Endodermal cell (in vitro differentiated cells): ENCODE measurements at regions not wholly inside any gene's neighbourhood (a gene's known extent, or its start where the extent isn't known, plus 50 kb on each side); places are given as distances from the start of the nearest gene placed in this dataset.

ENCODE experiments used
- DNase-seq: peaks from one replicate; pipeline ENCODE4 v3.0.0-alpha.2; 2017
- H3K27ac ChIP-seq: 2 replicates; pipeline ENCODE4 v1.5.1; 2013; ENCODE audit warnings: mild to moderate bottlenecking, low read depth, low read length, moderate library complexity
- H3K27me3 ChIP-seq: 2 replicates; pipeline ENCODE4 v1.6.1; 2013; ENCODE audit warnings: mild to moderate bottlenecking, low read length, moderate library complexity; ENCODE audit not compliant: insufficient read depth, control insufficient read depth, poor library complexity, severe bottlenecking
- H3K36me3 ChIP-seq: 2 replicates; pipeline ENCODE4 v1.7.0; 2013; ENCODE audit warnings: mild to moderate bottlenecking, low read length, moderate library complexity; ENCODE audit not compliant: control insufficient read depth, insufficient read depth
- H3K4me1 ChIP-seq: one replicate; pipeline ENCODE4 v1.7.0; 2013; ENCODE audit warnings: low read length; ENCODE audit not compliant: control insufficient read depth, insufficient read depth
- H3K4me3 ChIP-seq: 2 replicates; pipeline ENCODE4 v1.5.1; 2013; ENCODE audit warnings: mild to moderate bottlenecking, low read length, moderate library complexity
- H3K9ac ChIP-seq: 2 replicates; pipeline ENCODE4 v1.6.1; 2013; ENCODE audit warnings: mild to moderate bottlenecking, low read length, moderate library complexity; ENCODE audit not compliant: poor library complexity, severe bottlenecking; ENCODE audit errors: extremely low read depth
- H3K9me3 ChIP-seq: 2 replicates; pipeline ENCODE4 v1.6.1; 2013; ENCODE audit warnings: mild to moderate bottlenecking, low read length, moderate library complexity; ENCODE audit not compliant: control insufficient read depth
- H3K27ac Mint-ChIP-seq: 2 replicates; pipeline ENCODE4 v1.8.0; 2020; ENCODE audit warnings: mixed read lengths
- H3K27me3 Mint-ChIP-seq: 2 replicates; pipeline ENCODE4 v1.8.0; 2021; ENCODE audit warnings: mild to moderate bottlenecking, mixed read lengths; ENCODE audit not compliant: insufficient read depth
- H3K36me3 Mint-ChIP-seq: 2 replicates; pipeline ENCODE4 v1.8.0; 2020; ENCODE audit warnings: low read depth, mixed read lengths
- H3K4me1 Mint-ChIP-seq: 2 replicates; pipeline ENCODE4 v1.8.0; 2020; ENCODE audit warnings: mixed read lengths
- H3K4me3 Mint-ChIP-seq: 2 replicates; pipeline ENCODE4 v1.8.0; 2020; ENCODE audit warnings: mild to moderate bottlenecking, moderate library complexity, mixed read lengths
- H3K9me3 Mint-ChIP-seq: 2 replicates; pipeline ENCODE4 v1.8.0; 2020; ENCODE audit warnings: mild to moderate bottlenecking, mixed read lengths
- WGBS, 2 experiments: methylation state at CpG; one replicate each; pipeline versions ENCODE4 v1.1.5 to v1.1.7; 2013; ENCODE audit warnings: missing lambda C conversion rate in 2 of 2, mixed read lengths in 1 of 2; ENCODE audit not compliant: insufficient coverage in 1 of 2, insufficient read length in 1 of 2; 5-methylcytosine and 5-hydroxymethylcytosine counted together
- TF ChIP-seq, protein P1 (sequence below): fragments of 200-600 bp; sonication (generic); conservative IDR thresholded peaks from 2 replicates; pipeline ENCODE4 v1.5.0; 2021; ENCODE audit warnings: antibody characterized with exemption, mild to moderate bottlenecking

GRCh38 chr7:155998328-155998691 is 186.0 kb upstream of the SHH start:
- no peaks in the 10 kb centered on the region for H3K27me3 ChIP-seq
- Mint-ChIP-seq H3K27ac (no peak overlapping the region), H3K4me3 (no peak overlapping the region), H3K4me1 (no peaks in the 10 kb centered on the region), H3K36me3 (no peaks in the 10 kb centered on the region), H3K9me3 (no peaks in the 10 kb centered on the region), H3K27me3 (no peaks in the 10 kb centered on the region)
- H3K27ac ChIP-seq, result no peak overlapping the region
- no peaks in the 10 kb centered on the region for H3K36me3 ChIP-seq
- H3K4me3 ChIP-seq, result no peak overlapping the region
- no peak overlapping the region for H3K9ac ChIP-seq
- peak; percentile 31 for DNase-seq
- TF ChIP-seq, protein P1, sequence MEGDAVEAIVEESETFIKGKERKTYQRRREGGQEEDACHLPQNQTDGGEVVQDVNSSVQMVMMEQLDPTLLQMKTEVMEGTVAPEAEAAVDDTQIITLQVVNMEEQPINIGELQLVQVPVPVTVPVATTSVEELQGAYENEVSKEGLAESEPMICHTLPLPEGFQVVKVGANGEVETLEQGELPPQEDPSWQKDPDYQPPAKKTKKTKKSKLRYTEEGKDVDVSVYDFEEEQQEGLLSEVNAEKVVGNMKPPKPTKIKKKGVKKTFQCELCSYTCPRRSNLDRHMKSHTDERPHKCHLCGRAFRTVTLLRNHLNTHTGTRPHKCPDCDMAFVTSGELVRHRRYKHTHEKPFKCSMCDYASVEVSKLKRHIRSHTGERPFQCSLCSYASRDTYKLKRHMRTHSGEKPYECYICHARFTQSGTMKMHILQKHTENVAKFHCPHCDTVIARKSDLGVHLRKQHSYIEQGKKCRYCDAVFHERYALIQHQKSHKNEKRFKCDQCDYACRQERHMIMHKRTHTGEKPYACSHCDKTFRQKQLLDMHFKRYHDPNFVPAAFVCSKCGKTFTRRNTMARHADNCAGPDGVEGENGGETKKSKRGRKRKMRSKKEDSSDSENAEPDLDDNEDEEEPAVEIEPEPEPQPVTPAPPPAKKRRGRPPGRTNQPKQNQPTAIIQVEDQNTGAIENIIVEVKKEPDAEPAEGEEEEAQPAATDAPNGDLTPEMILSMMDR, result no peak
- H3K4me1 ChIP-seq, result no peaks in the 10 kb centered on the region
- 88 to 92% methylated on average over 14 to 23 of the region's 23 CpGs for WGBS, 2 experiments
- no peaks in the 10 kb centered on the region for H3K9me3 ChIP-seq

DNA sequence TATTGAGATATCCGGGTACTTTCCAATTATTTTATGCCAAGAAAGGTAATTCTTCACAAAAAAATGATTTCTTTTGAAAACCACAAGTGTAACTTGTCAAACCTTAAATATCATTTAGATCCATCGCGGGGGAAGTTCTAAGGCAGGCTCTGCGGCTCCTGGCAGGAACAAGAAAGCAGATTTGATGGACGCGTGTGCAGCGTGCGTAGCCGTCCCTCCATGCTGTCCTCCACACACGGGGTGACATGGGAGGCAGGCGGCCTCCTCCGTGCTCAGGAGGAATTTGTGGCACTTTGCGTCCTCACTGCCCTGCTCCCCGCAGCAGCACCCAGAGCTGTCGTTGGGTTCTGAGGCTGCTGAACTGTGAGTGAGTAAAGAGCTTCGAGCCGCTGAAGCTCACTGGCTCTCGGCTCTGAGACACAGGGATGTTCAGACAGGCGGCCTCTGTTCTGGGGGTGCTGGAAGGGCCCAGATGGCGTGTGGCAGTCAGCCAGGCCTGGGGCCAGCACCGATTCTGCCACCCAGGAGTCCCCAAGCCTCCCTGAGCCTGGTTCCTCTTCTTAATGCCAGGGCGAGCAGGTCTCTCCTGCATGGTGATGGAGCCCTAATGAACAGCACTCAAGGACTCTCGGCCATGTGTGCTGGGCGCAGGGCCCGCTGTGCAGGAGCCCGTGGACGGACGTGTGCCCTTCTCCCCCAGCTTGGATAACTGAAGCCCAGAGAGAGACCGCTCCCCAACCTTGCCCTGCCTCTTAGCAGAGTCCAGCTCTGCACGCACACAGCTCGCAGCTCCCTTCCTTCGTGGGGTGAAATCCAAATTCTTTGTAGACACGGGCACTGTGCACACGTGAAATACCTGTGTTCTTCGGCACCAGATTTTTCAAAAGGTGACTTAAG is 185.4 kb upstream of the SHH start:
- H3K4me1 ChIP-seq, result no peaks in the 10 kb centered on the region
- TF ChIP-seq, protein P1, result no peak
- Mint-ChIP-seq H3K4me3 (no peak overlapping the region), H3K27ac (no peak overlapping the region), H3K9me3 (no peaks in the 10 kb centered on the region), H3K4me1 (no peaks in the 10 kb centered on the region), H3K36me3 (no peaks in the 10 kb centered on the region), H3K27me3 (no peaks in the 10 kb centered on the region)
- H3K36me3 ChIP-seq, result no peaks in the 10 kb centered on the region
- H3K27ac ChIP-seq, result no peak overlapping the region
- no peaks in the 10 kb centered on the region for H3K27me3 ChIP-seq
- no peak overlapping the region for H3K4me3 ChIP-seq
- H3K9ac ChIP-seq, result no peak overlapping the region
- H3K9me3 ChIP-seq, result no peaks in the 10 kb centered on the region
- DNase-seq, result peak; percentile 29
- WGBS, 2 experiments, result 87 to 92% methylated on average over 25 to 35 of the region's 35 CpGs

DNA sequence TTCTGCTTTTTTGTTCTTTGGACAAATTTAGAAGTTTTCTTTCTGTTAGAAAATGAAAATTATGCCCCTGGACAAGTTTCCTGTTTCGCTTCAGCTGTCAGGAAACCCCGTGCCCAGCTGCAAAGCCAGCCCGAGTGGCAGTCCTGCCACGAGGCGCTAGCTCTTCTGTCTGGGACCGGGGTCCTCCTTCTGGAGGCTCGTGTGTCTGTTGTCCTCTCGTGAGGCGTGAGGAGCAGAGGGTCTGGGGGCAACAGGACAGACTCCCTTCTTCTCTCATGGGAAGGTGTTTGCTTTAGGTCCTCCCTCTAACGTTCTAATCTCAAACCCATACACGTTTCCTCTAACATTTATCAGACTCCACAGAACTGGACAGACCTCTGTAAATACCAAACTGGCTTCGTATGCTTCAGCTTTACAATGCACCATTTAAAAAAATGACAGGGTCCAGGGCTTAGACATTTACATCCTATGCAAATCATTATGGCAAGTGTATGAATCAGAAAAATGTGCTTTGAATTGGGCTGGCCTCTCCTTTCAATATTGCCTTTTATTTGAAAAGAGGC is 184.5 kb upstream of the SHH start:
- H3K4me3 Mint-ChIP-seq, result no peak overlapping the region
- Histone ChIP-seq H3K9ac (no peak overlapping the region), H3K27ac (no peak overlapping the region), H3K36me3 (no peaks in the 10 kb centered on the region), H3K27me3 (no peaks in the 10 kb centered on the region), H3K4me3 (no peak overlapping the region), H3K9me3 (no peaks in the 10 kb centered on the region), H3K4me1 (no peaks in the 10 kb centered on the region)
- 89 to 90% methylated on average over 10 to 12 of the region's 12 CpGs for WGBS, 2 experiments
- H3K27me3 Mint-ChIP-seq, result no peaks in the 10 kb centered on the region
- DNase-seq, result peak; percentile 3
- TF ChIP-seq, protein P1, result no peak
- no peaks in the 10 kb centered on the region for H3K36me3 Mint-ChIP-seq
- no peaks in the 10 kb centered on the region for H3K4me1 Mint-ChIP-seq
- no peak overlapping the region for H3K27ac Mint-ChIP-seq
- H3K9me3 Mint-ChIP-seq, result no peaks in the 10 kb centered on the region
